Activated T-cell treated with anti-CD3 and anti-CD28 coated beads for 4 hours (primary cell): ENCODE measurements at regions not wholly inside any gene's neighbourhood (a gene's known extent, or its start where the extent isn't known, plus 50 kb on each side); places are given as distances from the start of the nearest gene placed in this dataset.

Experiments used
- DNase-seq: peaks from one replicate; pipeline ENCODE4 v3.0.0-alpha.2; 2020

DNA sequence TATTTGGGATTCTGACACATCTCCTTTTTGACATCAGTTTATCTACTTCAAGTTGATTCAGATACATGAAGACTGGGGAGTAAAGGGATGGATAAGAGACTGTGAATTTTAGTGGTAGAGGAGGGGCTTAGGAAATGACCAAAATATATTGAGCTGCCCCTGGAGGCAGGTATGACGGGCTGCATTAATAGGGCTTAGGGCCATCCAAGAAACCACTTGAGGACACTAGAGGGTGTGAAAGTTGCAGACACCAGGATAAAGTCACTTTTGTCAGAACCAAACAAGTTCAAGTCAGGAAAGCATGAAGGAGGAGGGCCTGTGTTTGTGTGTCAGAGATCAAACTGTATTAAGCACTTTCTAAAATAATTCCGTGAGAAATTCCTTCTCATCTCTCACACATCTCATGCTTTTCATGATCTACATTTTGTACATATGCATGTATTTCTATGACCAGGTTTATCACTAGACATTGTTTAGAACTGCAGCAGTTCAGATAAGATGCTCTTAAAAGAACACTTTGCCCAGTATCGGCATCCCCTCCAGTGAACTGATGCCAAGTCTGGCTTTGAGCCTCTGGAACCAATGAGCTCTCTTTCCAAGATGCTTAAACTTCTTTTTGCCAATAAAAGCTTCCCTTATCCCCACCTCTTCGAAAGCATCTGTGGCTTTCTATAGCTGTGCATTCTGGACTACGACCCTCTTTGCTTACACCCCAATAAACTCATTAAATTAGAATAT, 136.9 kb downstream of the SLC38A1 start:
- no peak for DNase-seq

DNA sequence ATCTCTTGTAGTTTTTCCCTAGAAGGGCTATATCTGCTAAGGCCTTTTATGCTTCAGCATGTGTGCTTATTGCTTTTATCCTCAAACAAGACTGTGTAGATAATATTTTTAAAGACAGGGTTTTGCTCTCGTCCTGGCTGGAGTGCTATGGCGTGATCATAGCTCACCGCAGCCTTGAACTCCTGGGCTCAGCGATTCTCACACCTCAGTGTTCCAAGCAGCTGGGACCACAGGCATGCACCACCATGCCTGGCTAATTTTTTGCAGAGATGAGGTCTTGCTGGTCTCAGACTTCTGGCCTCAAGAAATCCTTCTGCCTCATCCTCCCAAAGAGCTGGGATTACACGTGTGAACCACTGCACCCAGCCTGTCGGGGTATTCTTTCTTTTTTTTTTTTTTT, 137.3 kb upstream of the SCAF11 start:
- no peak for DNase-seq

DNA sequence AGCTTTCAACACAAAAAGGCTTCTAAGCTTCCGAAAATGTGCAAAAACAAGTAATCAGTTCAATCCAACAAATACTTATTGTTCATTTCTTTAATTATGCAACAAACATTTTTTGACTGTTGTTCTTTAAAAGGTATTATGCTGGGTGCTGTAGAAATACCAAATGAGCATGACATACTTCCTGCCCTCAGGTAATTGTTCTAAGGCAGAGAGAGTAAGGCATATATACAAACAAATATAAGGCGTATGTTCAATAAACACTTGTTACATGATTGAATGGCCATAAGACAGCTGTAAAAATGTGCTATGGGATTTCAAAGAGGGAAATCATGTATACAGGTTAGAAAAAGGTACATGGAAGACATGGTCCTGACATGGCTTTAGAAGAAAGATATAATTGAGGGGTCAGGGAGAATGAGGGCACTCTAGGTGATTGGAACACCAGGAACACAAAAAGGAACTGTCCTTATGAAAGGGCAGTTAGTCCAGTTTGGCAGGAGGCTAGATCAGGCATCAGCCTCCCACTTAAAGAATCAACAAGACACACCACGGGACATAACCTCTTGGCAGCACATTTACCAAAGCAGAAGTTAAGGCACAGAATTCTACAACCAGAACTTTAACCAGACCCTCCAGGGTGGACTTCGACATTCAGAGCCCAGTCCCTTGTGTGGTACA, 135.8 kb upstream of the SCAF11 start:
- DNase-seq = no peak

DNA sequence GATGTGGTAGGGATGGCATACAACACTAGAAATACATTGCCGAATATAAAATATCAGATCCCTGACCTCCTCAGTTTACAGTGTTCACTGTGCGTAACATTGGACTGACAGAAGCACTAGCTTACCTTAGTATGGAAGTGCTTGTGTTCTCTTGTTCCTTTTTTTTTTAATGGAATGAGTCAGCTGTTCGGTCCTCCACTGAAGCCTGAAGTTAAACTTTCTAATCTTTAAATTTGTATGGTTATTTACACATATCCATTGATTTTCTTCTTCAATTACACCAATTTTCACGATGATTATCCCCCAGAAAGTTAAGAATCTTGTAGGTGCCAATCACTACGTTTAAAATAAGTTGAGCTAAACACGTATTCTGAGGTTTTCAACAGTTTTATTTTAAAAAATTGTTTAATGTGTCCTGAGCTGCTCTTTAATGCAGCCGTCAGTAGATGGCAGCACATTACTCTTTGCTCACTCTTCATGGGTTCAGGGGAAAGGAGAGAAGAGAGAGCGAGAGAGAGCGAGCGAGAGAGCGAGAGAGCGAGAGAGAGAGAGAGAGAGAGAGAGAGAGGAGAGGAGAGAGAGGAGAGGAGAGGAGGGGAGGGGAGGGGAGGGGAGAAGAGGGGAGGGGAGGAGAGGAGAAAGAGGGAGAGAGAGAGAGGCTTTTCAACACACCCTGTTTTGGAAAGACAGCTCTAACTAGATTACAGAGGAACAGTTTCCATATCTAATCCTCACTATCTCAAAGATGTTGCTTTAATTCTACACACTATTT, 134.7 kb upstream of the SCAF11 start:
- peak; percentile 40 for DNase-seq

DNA sequence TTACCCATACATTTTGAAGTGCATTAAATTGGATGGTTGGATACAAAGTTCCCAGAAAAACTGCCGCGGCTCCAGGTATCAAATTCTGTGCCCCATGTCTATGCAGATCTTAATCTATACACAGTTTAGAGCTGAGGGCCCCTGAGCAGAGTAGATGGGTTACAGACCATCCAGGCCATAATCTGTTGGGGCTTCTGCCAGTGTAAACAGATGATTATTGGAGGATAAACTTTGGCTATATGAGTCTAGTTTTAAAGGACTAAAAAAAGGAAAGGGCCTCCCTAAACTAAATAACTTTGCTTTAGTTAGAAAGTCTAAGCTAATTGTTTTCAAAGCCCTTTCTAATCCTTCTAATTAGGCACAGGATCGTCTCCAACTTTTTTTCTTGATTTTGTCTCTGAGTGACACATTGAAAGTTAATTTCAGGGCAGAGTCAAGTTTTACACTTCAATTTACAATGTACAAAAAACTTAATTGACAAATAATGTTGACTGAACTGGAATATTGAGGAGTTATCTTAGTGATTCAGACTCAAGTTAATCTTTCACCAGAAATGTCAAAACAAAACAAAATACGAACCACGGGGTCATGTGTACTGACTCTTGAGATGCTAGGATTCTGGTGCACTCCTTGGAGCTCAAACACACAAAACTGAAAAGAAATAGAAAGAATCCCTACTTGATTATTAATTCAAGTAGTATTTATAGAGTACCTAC, 133.9 kb upstream of the SCAF11 start:
- DNase-seq = no peak

DNA sequence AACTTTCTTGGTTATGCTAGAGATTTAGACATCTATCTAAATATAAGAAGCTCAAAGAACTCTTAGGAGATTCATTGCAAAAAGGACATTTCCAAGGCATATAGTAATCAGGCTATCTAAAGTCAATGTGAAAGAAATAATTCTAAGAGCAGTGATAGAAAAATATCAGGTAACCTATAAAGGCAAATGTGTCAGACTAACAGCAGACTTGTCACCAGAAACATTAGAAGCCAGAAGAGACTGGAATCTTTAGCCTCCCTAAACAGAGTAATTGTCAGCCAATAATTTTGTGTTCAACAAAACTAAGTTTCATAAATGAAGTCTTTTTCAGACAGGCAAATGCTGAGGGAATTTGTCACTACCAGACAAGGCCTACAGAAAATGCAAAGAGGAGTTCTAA, 122.0 kb upstream of the SCAF11 start:
- DNase-seq = no peak

DNA sequence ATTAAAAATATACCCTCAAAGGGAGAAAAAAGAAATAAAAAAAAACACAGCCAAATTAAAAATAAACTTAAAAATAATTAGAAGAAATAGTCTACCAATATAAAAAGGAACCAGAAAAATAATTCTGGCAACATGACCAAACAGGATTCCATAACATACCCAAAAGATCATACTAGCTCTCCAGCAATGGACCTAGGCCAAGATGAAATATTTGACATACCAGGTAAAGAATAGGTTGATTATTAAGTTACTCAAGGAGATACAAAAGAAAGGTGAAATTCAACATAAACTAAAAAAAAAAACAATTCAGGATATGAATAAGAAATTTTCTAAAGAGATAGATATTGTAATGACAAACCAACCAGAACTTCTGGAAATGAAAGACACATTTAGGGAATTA, 121.3 kb upstream of the SCAF11 start:
- no peak for DNase-seq

DNA sequence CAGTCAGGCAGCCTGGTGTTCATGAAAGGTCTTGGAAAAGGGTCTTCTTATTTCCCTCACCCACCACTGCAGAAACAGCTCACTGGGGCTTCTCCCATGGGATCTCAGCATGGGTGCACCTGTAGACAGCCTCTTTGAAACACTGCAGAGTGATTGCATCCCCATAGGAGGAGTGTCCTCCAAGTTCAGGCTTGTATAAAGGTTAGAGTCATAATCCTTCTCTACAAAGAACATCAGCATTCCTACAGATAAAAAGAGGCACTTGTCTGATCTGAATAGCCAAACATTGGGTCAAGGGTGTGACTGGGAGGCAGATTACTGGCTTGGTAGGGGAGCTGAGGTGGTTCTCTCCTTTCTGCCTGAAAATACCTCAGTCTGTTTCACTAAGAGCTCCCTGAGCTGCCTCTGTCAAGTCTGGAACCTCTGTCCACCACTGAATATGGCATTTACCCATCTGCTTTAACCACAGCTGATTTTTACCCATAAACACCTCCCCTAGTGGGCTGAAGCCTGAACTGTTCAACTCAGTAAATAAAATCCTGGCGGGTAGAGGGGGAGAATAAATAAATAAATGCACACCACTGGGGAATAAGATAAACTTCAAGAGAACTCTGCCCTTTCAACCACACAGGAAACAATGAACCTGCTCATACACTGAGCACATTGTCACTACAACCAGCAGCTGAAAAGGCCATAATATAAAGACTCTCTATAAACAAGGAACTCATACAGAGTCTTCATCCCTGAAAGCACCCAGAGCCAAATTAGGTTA, 120.7 kb upstream of the SCAF11 start:
- no peak for DNase-seq

DNA sequence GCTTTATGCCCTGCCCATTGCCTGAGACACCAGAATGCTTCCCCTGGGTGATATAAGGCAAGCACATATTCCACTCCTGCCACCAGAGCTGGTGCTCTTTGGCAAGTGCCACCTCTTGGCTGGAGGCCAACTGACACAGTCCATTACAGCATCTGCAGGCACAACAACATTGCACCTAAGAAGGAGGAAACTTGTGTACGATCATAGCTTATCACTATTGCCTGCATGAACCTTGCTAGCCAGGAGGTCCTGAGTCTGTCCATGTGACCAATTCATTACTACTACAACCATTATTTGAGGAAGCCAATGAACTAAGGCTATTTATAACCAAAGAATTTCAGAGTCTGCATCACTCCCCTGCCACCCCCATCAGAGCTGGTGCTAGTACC, 119.8 kb upstream of the SCAF11 start:
- DNase-seq = no peak

DNA sequence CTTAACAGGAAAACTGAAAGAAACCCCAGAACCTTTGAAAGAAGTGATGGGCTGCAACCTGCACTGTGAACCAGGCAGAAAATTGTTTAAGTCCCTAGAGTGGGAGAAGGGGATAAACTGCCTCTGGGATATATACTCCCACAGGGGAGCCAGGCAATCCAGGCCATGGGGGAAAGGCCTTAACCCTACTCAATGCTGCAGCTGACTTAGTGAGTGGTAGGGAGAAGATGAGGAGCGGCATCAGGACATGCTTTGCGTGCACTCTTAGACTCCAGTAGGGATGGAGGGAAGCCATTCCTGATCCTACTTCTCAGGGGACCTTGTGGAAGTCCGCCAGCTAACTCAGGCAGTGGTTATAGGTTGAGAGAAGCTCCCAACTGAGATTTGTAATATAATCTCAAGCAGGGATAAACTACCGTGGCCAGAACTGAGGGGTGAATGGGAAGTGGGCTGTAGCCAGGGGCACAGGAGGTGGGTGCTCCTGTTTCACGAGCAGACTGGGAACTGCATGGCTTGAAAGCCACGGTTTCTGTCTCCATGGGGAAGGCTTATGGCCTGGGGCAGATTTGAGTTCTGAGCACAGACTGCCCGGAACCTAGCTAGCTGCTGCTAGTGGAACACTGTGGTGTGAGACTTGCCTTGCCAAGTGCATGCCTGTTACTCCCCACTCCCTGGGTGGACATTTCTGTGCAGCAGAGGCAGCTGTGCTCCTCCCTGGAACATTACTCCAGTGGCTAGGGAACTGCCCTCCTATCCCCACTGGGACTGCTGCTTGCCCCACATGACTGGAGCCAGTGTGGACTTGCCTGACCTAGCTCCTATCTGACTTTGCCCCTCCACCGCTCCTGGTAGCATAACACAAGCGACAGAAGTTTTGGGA, 119.2 kb upstream of the SCAF11 start:
- no peak for DNase-seq

DNA sequence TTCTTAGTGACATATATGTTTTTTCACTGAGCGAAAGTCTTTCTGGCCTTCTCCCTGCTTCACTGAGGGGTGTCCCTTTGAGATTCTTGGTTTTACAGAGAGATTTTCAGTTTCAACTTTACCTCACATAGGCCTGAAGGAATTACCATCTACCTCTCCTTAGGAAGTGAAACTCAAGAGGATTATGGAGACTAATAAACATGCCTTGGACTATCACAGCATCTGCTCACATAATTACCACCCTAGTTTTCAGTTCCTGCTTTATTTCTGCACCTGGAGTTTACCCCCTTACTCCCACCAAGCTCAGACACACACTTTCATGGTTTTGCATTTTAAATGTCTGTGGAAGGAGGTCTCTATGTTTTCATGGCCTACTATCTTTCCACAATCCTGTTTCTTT, 118.3 kb upstream of the SCAF11 start:
- no peak for DNase-seq

DNA sequence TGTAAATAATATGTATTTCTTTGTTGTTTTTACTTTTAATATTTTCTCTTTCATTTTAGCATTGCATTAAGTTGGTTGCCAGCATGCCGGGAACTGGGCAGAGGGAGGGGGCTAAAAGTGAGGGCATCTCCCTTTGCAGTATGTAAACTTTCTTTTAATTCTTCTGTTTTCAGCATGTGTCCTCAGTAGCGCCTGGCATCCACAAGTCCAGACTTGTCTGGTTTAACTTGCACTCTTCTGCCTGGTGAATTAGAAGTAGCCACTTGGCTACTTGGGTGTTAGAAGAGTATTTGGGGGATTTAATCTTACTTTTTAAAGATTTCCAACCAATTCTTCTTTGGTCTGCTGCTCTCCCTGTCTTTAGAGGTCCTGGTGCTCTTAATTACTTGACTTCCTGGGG, 117.2 kb upstream of the SCAF11 start:
- DNase-seq = no peak

DNA sequence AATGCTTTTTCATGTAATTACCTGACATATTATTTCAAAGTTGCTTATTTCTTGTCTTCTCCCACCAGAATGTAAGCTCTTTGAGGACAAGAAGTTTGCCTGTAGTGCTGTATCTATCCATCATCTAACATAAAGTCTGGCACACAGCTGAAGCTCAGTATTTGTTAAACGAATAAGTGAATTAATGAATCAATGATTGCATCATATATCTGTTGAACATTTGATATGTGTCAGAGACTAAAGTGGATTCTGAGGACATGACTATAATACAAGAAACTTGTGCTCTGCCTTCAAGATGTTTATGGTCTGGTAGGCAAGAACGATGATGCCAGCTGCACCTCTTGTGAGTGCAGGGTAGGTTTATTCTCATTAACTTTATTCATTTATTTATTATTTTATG, 115.4 kb upstream of the SCAF11 start:
- DNase-seq = no peak

DNA sequence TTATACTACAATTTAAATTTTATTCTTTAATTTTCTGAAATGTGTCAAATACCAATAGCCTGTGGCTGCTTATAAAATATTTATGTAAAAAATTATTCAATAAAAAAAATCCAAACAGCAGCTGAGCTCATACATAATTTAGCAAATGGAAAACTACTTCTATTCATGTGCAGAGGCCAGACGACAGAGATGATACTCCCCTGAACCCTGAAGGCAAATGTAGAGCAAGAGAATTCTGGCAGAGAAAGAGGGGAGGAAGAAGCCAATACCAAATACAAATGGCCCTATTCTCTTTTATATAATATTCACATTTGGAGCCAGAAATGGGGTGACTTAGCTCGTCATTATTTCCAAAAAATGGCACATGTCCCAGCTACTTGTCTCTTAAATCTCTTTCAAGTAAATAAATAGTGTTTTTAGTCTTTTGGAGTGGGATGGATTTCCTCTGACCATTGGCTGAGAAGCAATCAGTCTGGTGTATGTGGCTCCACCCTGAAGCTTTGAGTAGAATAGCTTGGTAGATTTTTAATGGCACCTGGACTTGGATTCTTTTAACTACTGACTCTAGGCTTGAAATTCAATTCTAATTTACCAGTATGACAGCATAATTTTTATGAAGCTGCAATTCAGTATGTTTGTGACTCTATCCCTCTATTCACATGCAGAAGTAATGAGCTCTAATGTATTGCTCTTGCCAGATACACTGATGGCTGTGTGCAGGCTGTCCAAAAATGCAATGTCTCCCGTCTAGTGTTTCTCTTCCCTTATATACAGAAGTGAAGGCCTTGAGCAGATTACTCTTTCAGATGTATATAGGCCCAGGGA, 113.4 kb upstream of the SCAF11 start:
- DNase-seq = no peak

DNA sequence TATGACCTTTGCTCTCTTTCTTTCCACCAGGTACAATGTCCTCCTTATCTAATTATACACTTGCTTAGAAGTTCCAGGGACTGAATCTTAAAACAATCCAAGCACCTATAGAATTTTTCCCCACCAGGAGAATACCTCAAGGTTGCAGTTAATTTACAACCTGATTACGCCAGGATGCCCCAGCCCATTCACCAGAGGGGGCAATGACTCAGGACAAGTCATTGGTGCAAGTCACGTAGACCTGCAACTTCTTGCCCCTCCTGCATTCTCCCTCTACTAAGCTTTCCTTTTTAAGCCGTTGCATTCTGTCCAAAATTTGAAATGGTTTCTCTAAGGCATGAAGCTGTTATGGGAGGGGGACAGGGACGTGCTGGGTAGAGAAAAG, 111.1 kb upstream of the SCAF11 start:
- DNase-seq = no peak

DNA sequence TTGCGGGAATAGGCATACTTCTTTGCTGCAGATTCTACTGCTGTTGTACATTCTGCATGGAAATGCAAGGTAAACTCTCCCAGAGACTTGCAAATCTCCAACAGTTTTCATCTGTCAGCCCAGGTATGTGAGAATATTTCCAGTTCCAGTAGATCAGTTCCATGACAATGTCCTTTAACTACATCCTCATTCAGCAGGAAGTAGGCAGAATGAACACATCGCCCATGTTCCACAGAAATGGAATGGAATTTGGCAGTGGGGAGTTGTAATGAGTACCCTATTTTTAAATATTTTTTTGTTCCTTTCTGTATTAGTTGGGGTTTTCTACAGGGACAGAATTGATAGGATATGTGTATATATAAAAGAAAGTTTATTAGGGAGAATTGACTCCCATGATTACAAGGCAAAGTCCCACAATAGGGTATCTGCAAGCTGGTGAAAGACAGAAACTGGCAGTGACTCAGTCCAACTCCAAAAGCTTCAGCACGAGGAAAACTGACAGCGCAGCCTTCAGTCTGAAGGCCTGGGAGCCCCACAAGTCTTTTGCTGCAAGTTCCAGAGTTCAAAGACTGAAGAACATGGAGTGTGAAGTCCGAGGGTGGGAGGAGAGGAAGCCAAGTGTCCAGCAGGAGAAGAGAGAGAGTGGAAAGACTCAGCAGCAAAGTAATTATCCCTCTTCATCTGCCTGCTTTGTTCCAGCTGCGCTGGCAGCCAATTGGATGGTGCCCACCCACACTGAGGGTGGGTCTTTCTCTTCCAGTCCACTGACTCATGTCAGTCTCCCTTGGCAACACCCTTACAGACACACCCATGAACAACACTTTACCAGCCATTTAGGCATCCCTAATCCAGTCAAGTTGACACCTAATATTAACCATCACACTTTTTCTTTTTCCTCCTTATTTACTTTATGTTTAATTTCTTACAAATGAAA, 110.4 kb upstream of the SCAF11 start:
- DNase-seq = no peak

DNA sequence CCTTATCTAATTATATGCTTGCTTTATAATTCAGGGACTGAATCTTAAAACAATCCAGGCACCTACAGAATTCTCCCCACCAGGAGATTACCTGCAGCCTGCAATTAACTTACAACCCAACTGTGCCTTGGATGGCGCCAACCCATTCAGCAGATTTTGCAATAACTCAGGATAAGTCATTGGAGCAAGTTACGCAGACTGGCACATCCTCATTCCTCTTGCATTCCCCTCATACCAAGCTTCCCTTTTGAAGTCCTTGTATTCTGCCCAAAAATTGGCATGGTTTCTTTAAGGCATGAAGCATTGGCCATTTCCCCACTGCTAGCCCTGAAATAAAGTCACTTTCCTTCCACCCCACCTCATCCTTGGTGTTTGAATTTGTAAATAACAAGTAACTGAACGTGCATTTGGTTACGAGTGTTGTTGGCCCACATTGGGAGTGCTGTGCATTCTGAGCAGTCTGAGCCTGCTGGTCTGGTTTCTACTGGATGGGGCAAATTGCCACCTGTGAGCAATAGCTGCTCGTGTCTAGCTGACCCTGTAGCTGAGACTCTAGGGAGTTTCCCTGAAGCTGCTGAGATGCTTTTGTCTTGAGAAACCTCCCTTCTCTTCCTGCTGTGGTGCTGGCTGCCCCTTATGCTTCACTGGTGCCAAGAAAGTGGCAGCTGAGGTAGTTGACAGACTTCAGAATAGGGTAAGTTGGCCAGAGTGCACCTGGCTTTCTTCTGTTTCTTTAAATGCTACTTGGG, 99.2 kb upstream of the SCAF11 start:
- DNase-seq = no peak

DNA sequence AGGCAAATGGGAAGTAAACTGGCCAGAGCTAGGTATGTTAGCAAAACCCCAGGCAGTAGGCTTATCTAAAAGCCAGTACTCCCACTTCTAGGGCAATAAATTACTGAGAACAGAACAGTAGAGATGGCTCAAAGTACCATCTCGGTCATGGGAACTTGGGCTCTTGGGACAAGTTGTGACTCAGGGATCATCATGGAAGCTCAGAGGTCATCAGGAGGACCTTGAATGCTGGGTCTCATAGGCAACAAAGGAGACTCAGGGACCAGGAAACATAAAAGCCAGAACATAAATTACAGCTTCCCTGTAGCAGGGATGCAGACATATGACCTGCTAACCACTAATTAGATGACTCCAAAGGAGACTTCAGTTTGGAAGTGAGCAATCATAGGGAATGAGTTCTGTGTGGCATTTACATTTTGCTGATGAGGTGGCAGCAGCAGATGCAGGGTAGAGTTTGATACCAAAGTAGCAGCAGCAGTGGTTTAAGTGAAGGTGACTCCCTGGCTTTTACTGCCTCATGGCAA, 97.6 kb upstream of the SCAF11 start:
- DNase-seq = no peak
